Mesenchymal stem cell (in vitro differentiated cells and primary cell): ENCODE measurements at regions not wholly inside any gene's neighbourhood (a gene's known extent, or its start where the extent isn't known, plus 50 kb on each side); places are given as distances from the start of the nearest gene placed in this dataset.

Experiments
- DNase-seq: peaks from one replicate; pipeline ENCODE4 v3.0.0-alpha.2; 2013
- H2AFZ ChIP-seq: one replicate; pipeline ENCODE4 v1.6.1; 2013; ENCODE audit warnings: low read depth, mild to moderate bottlenecking, control low read depth, inconsistent platforms, low read length, moderate library complexity
- H2AK5ac ChIP-seq: 2 replicates; pipeline ENCODE4 v1.6.1; 2013; ENCODE audit warnings: low read length, moderate library complexity, mild to moderate bottlenecking, inconsistent platforms; ENCODE audit not compliant: severe bottlenecking
- H2BK120ac ChIP-seq: one replicate; pipeline ENCODE4 v1.6.1; 2013; ENCODE audit warnings: low read depth, mild to moderate bottlenecking, inconsistent platforms, low read length, moderate library complexity
- H2BK12ac ChIP-seq, 2 experiments: one replicate each; pipeline ENCODE4 v1.6.1; 2013; ENCODE audit warnings: inconsistent platforms in 2 of 2, low read length in 2 of 2, mild to moderate bottlenecking in 2 of 2, moderate library complexity in 2 of 2, control low read depth in 1 of 2
- H2BK15ac ChIP-seq: one replicate; pipeline ENCODE4 v1.6.1; 2013; ENCODE audit warnings: mild to moderate bottlenecking, low read depth, inconsistent platforms; ENCODE audit not compliant: poor library complexity, severe bottlenecking
- H2BK5ac ChIP-seq: 2 replicates; pipeline ENCODE4 v1.6.1; 2013; ENCODE audit warnings: low read depth, mild to moderate bottlenecking, low read length, control low read depth, inconsistent platforms; ENCODE audit not compliant: poor library complexity, severe bottlenecking
- H3K14ac ChIP-seq, 2 experiments: one replicate each; pipeline ENCODE4 v1.6.1; 2013; ENCODE audit warnings: inconsistent platforms in 2 of 2, low read length in 2 of 2, control low read depth in 1 of 2, mild to moderate bottlenecking in 1 of 2, moderate library complexity in 1 of 2
- H3K18ac ChIP-seq, 2 experiments: one replicate each; pipeline ENCODE4 v1.6.1; 2013; ENCODE audit warnings: inconsistent platforms in 2 of 2, low read length in 2 of 2, control low read depth in 1 of 2, low read depth in 1 of 2, mild to moderate bottlenecking in 1 of 2
- H3K23ac ChIP-seq, 2 experiments: one replicate each; pipeline ENCODE4 v1.6.1; 2013; ENCODE audit warnings: inconsistent platforms in 2 of 2, low read length in 2 of 2, mild to moderate bottlenecking in 2 of 2, moderate library complexity in 2 of 2, control low read depth in 1 of 2
- H3K27ac ChIP-seq: 2 replicates; pipeline ENCODE4 v1.5.1; 2013; ENCODE audit warnings: mild to moderate bottlenecking, moderate library complexity, low read length, control low read depth, inconsistent platforms; ENCODE audit not compliant: poor library complexity, severe bottlenecking
- H3K27me3 ChIP-seq, 2 experiments: 2 replicates each; pipeline versions ENCODE4 v1.6.1 to v1.7.0; 2013; ENCODE audit warnings: low read length in 2 of 2, mild to moderate bottlenecking in 2 of 2, moderate library complexity in 2 of 2, control low read depth in 1 of 2, inconsistent platforms in 1 of 2; ENCODE audit not compliant: control insufficient read depth in 1 of 2, insufficient read depth in 1 of 2
- H3K36me3 ChIP-seq, 2 experiments: 2 replicates each; pipeline versions ENCODE4 v1.6.1 to v1.7.0; 2013; ENCODE audit warnings: low read length in 2 of 2, control low read depth in 1 of 2, inconsistent platforms in 1 of 2, low read depth in 1 of 2, mild to moderate bottlenecking in 1 of 2; ENCODE audit not compliant: insufficient read depth in 2 of 2, control insufficient read depth in 1 of 2
- H3K4ac ChIP-seq, 2 experiments: one replicate each; pipeline ENCODE4 v1.6.1; 2013; ENCODE audit warnings: inconsistent platforms in 2 of 2, low read length in 2 of 2, mild to moderate bottlenecking in 2 of 2, moderate library complexity in 2 of 2, control low read depth in 1 of 2, low read depth in 1 of 2
- H3K4me1 ChIP-seq: 2 replicates; pipeline ENCODE4 v1.6.1; 2013; ENCODE audit warnings: low read depth, low read length, control low read depth; ENCODE audit not compliant: control insufficient read depth, insufficient read depth
- H3K4me2 ChIP-seq: 2 replicates; pipeline ENCODE4 v1.6.1; 2013; ENCODE audit warnings: low read length, mild to moderate bottlenecking, inconsistent platforms; ENCODE audit not compliant: poor library complexity, severe bottlenecking
- H3K4me3 ChIP-seq, 2 experiments: 2 replicates each; pipeline versions ENCODE4 v1.5.1 to v1.7.0; 2013; ENCODE audit warnings: low read length in 2 of 2, mild to moderate bottlenecking in 2 of 2, control low read depth in 1 of 2, low read depth in 1 of 2; ENCODE audit not compliant: insufficient read depth in 1 of 2
- H3K79me1 ChIP-seq: replicated peaks from 2 replicates; pipeline ENCODE4 v1.6.1; 2013; ENCODE audit warnings: mild to moderate bottlenecking, control low read depth, low read length, inconsistent platforms; ENCODE audit not compliant: poor library complexity, severe bottlenecking
- H3K9ac ChIP-seq: 2 replicates; pipeline ENCODE4 v1.7.0; 2013; ENCODE audit warnings: mild to moderate bottlenecking, low read length, moderate library complexity
- H3K9me3 ChIP-seq: 2 replicates; pipeline ENCODE4 v1.7.0; 2013; ENCODE audit warnings: mild to moderate bottlenecking, low read length; ENCODE audit not compliant: control insufficient read depth
- H4K8ac ChIP-seq: one replicate; pipeline ENCODE4 v1.6.1; 2013; ENCODE audit warnings: inconsistent platforms, mild to moderate bottlenecking, low read length, moderate library complexity
- H4K91ac ChIP-seq: one replicate; pipeline ENCODE4 v1.6.1; 2013; ENCODE audit warnings: mild to moderate bottlenecking, low read length, inconsistent platforms
- WGBS: methylation state at CpG from one replicate; pipeline ENCODE4 v1.1.7; 2013; ENCODE audit warnings: mixed read lengths; 5-methylcytosine and 5-hydroxymethylcytosine counted together

- H3K27ac ChIP-seq = no peak overlapping the region
- no peak overlapping the region for H3K4ac ChIP-seq
- no peak overlapping the region for H2BK15ac ChIP-seq
- no peak overlapping the region for H2AFZ ChIP-seq
- no peak overlapping the region for H2BK5ac ChIP-seq
- H3K9me3 ChIP-seq = no peaks in the 10 kb centered on the region
- H2BK120ac ChIP-seq = no peak overlapping the region
- H2BK12ac ChIP-seq = no peak overlapping the region
- H3K4me3 ChIP-seq = no peak overlapping the region
- H4K91ac ChIP-seq = no peak overlapping the region
- H3K18ac ChIP-seq = no peak overlapping the region
- no peaks in the 10 kb centered on the region for H3K36me3 ChIP-seq
- no peak overlapping the region for H3K4me2 ChIP-seq
- no peak overlapping the region for H3K14ac ChIP-seq
- H3K9ac ChIP-seq = no peak overlapping the region
- H3K79me1 ChIP-seq = no peaks in the 10 kb centered on the region
- no peak overlapping the region for H4K8ac ChIP-seq
- no peak overlapping the region for H2AK5ac ChIP-seq
- WGBS = 62% methylated on average over 2 of the region's 2 CpGs
- H3K27me3 ChIP-seq = peaks cover 0 to 82% of the 10 kb centered on the region in 2 experiments
- H3K4me1 ChIP-seq = no peaks in the 10 kb centered on the region
- DNase-seq = no peak
- H3K23ac ChIP-seq = no peak overlapping the region
These were observed 151.3 kb upstream of the GJB5 start for GRCh38 chr1:34603594-34603993.

GRCh38 chr1:34606504-34606903, 148.3 kb upstream of the GJB5 start:
- Histone ChIP-seq H2BK5ac (no peak overlapping the region), H3K36me3 (no peaks in the 10 kb centered on the region), H3K27me3 (peaks cover 0 to 78% of the 10 kb centered on the region in 2 experiments), H4K91ac (no peak overlapping the region), H3K23ac (no peak overlapping the region), H3K79me1 (no peaks in the 10 kb centered on the region), H3K14ac (no peak overlapping the region), H3K4ac (no peak overlapping the region), H2BK120ac (no peak overlapping the region), H4K8ac (no peak overlapping the region), H2BK12ac (no peak overlapping the region), H3K4me3 (no peak overlapping the region), H3K9me3 (no peaks in the 10 kb centered on the region), H3K18ac (no peak overlapping the region), H3K4me1 (no peaks in the 10 kb centered on the region), H2BK15ac (no peak overlapping the region), H2AFZ (no peak overlapping the region), H3K4me2 (no peak overlapping the region), H2AK5ac (no peak overlapping the region), H3K9ac (no peak overlapping the region), H3K27ac (no peak overlapping the region)
- DNase-seq = no peak
- WGBS = 72% methylated on average over 2 of the region's 5 CpGs

- Histone ChIP-seq H3K9me3 (no peaks in the 10 kb centered on the region), H3K4me3 (no peak overlapping the region), H3K36me3 (no peaks in the 10 kb centered on the region), H3K14ac (no peak overlapping the region), H3K4me1 (no peaks in the 10 kb centered on the region), H3K23ac (no peak overlapping the region), H3K79me1 (no peaks in the 10 kb centered on the region), H3K9ac (no peak overlapping the region), H2BK120ac (no peak overlapping the region), H2BK15ac (no peak overlapping the region), H3K4ac (no peak overlapping the region), H3K27ac (no peak overlapping the region), H3K4me2 (no peak overlapping the region), H2AFZ (no peak overlapping the region), H4K8ac (no peak overlapping the region), H4K91ac (no peak overlapping the region), H3K27me3 (peaks cover 0 to 66% of the 10 kb centered on the region in 2 experiments), H3K18ac (no peak overlapping the region), H2AK5ac (no peak overlapping the region), H2BK12ac (no peak overlapping the region), H2BK5ac (no peak overlapping the region)
- WGBS = 32% methylated on average over 2 of the region's 2 CpGs
- DNase-seq = no peak
These were observed 144.8 kb upstream of the GJB5 start for GRCh38 chr1:34610063-34610462.

- DNase-seq = no peak
- Histone ChIP-seq H2BK5ac (no peak overlapping the region), H3K4me1 (no peaks in the 10 kb centered on the region), H2AFZ (no peak overlapping the region), H3K36me3 (no peaks in the 10 kb centered on the region), H3K9ac (no peak overlapping the region), H3K27me3 (peaks cover 0 to 74% of the 10 kb centered on the region in 2 experiments), H4K91ac (no peak overlapping the region), H2BK120ac (no peak overlapping the region), H3K79me1 (no peaks in the 10 kb centered on the region), H3K4ac (no peak overlapping the region), H3K9me3 (no peaks in the 10 kb centered on the region), H4K8ac (no peak overlapping the region), H3K23ac (no peak overlapping the region), H2AK5ac (no peak overlapping the region), H3K4me2 (no peak overlapping the region), H3K27ac (no peak overlapping the region), H3K14ac (no peak overlapping the region), H2BK15ac (no peak overlapping the region), H3K4me3 (no peak overlapping the region), H3K18ac (no peak overlapping the region), H2BK12ac (no peak overlapping the region)
- WGBS = 84% methylated on average over 5 of the region's 5 CpGs
These were observed 143.3 kb upstream of the GJB5 start for GRCh38 chr1:34611571-34611970.
